ENCODE measurements at regions not wholly inside any gene's neighbourhood (a gene's known extent, or its start where the extent isn't known, plus 50 kb on each side); places are given as distances from the start of the nearest gene placed in this dataset.

GRCh38 chr7:68015122-68015977 lies 1018.7 kb downstream of the TYW1 start:
- no peaks in the 10 kb centered on the region for H3K27me3 ChIP-seq
- H3K9me3 ChIP-seq = no peaks in the 10 kb centered on the region
- DNase-seq = no peak
- no peaks in the 10 kb centered on the region for H3K36me3 ChIP-seq
- H3K4me3 ChIP-seq = no peak overlapping the region

- no peaks in the 10 kb centered on the region for H3K36me3 ChIP-seq
- no peaks in the 10 kb centered on the region for H3K9me3 ChIP-seq
- no peak overlapping the region for H3K4me3 ChIP-seq
- DNase-seq = no peak
- no peaks in the 10 kb centered on the region for H3K27me3 ChIP-seq
Observed at GRCh38 chr7:68015978-68016532, 1019.4 kb downstream of the TYW1 start.

- no peaks in the 10 kb centered on the region for H3K36me3 ChIP-seq
- H3K9me3 ChIP-seq = no peaks in the 10 kb centered on the region
- H3K27me3 ChIP-seq = no peaks in the 10 kb centered on the region
- no peak overlapping the region for H3K4me3 ChIP-seq
- DNase-seq = no peak
Observed at GRCh38 chr7:68020102-68020501, 1023.5 kb downstream of the TYW1 start.

GRCh38 chr7:68025369-68025768 lies 1028.7 kb downstream of the TYW1 start:
- Histone ChIP-seq H3K9me3 (no peaks in the 10 kb centered on the region), H3K36me3 (no peaks in the 10 kb centered on the region), H3K27me3 (no peaks in the 10 kb centered on the region), H3K4me3 (no peak overlapping the region)
- no peak for DNase-seq

GRCh38 chr7:68030530-68030929 lies 1033.9 kb downstream of the TYW1 start:
- Histone ChIP-seq H3K4me3 (no peak overlapping the region), H3K36me3 (no peaks in the 10 kb centered on the region), H3K27me3 (no peaks in the 10 kb centered on the region), H3K9me3 (no peaks in the 10 kb centered on the region)
- DNase-seq = no peak

- no peaks in the 10 kb centered on the region for H3K27me3 ChIP-seq
- no peaks in the 10 kb centered on the region for H3K36me3 ChIP-seq
- no peak for DNase-seq
- no peaks in the 10 kb centered on the region for H3K9me3 ChIP-seq
- no peak overlapping the region for H3K4me3 ChIP-seq
Observed at GRCh38 chr7:68031180-68031943, 1034.7 kb downstream of the TYW1 start.

GRCh38 chr7:68038621-68039314 lies 1042.1 kb downstream of the TYW1 start:
- no peak overlapping the region for H3K4me3 ChIP-seq
- no peaks in the 10 kb centered on the region for H3K9me3 ChIP-seq
- H3K27me3 ChIP-seq = no peaks in the 10 kb centered on the region
- no peaks in the 10 kb centered on the region for H3K36me3 ChIP-seq
- DNase-seq = peak; percentile 76

- no peak for DNase-seq
- H3K4me3 ChIP-seq = no peak overlapping the region
Observed at GRCh38 chr7:68041554-68041953, 1044.9 kb downstream of the TYW1 start.

GRCh38 chr7:68043546-68043945 lies 1046.9 kb downstream of the TYW1 start:
- DNase-seq = peak; percentile 57
- H3K4me3 ChIP-seq = no peak overlapping the region
- no peaks in the 10 kb centered on the region for H3K9me3 ChIP-seq
- H3K27me3 ChIP-seq = no peaks in the 10 kb centered on the region
- no peaks in the 10 kb centered on the region for H3K36me3 ChIP-seq

More at GRCh38 chr7:68041554-68041953, 1044.9 kb downstream of the TYW1 start:
- no peaks in the 10 kb centered on the region for H3K9me3 ChIP-seq
- no peaks in the 10 kb centered on the region for H3K36me3 ChIP-seq
- no peaks in the 10 kb centered on the region for H3K27me3 ChIP-seq

GRCh38 chr7:68050627-68051026 lies 1054.0 kb downstream of the TYW1 start:
- H3K36me3 ChIP-seq = no peaks in the 10 kb centered on the region
- DNase-seq = no peak
- no peaks in the 10 kb centered on the region for H3K9me3 ChIP-seq

GRCh38 chr7:68058014-68058413 lies 1061.4 kb downstream of the TYW1 start:
- no peaks in the 10 kb centered on the region for H3K27me3 ChIP-seq
- no peaks in the 10 kb centered on the region for H3K9me3 ChIP-seq
- no peaks in the 10 kb centered on the region for H3K36me3 ChIP-seq
- no peak for DNase-seq
- no peak overlapping the region for H3K4me3 ChIP-seq

More at GRCh38 chr7:68050627-68051026, 1054.0 kb downstream of the TYW1 start:
- Histone ChIP-seq H3K4me3 (no peak overlapping the region), H3K27me3 (no peaks in the 10 kb centered on the region)

GRCh38 chr7:68063171-68063570 lies 1066.5 kb downstream of the TYW1 start:
- no peaks in the 10 kb centered on the region for H3K27me3 ChIP-seq
- no peak overlapping the region for H3K4me3 ChIP-seq
- DNase-seq = no peak
- H3K36me3 ChIP-seq = no peaks in the 10 kb centered on the region
- no peaks in the 10 kb centered on the region for H3K9me3 ChIP-seq

- Histone ChIP-seq H3K4me3 (no peak overlapping the region), H3K36me3 (no peaks in the 10 kb centered on the region), H3K9me3 (no peaks in the 10 kb centered on the region), H3K27me3 (no peaks in the 10 kb centered on the region)
- no peak for DNase-seq
Observed at GRCh38 chr7:68065581-68065980, 1068.9 kb downstream of the TYW1 start.

- Histone ChIP-seq H3K4me3 (no peak overlapping the region), H3K36me3 (no peaks in the 10 kb centered on the region), H3K9me3 (no peaks in the 10 kb centered on the region), H3K27me3 (no peaks in the 10 kb centered on the region)
- no peak for DNase-seq
Observed at GRCh38 chr7:68067845-68068244, 1071.2 kb downstream of the TYW1 start.

- Histone ChIP-seq H3K9me3 (no peaks in the 10 kb centered on the region), H3K27me3 (no peaks in the 10 kb centered on the region), H3K4me3 (no peak overlapping the region), H3K36me3 (no peaks in the 10 kb centered on the region)
- no peak for DNase-seq
Observed at GRCh38 chr7:68070992-68071391, 1074.4 kb downstream of the TYW1 start.

GRCh38 chr7:68073701-68074100 lies 1077.1 kb downstream of the TYW1 start:
- no peaks in the 10 kb centered on the region for H3K27me3 ChIP-seq
- no peak overlapping the region for H3K4me3 ChIP-seq
- H3K36me3 ChIP-seq = no peaks in the 10 kb centered on the region
- H3K9me3 ChIP-seq = no peaks in the 10 kb centered on the region
- DNase-seq = no peak

GRCh38 chr7:68074242-68074641 lies 1077.6 kb downstream of the TYW1 start:
- H3K36me3 ChIP-seq = no peaks in the 10 kb centered on the region
- peak overlapping the region; percentile 16; the same call in 1 of the 2 replicates for H3K4me3 ChIP-seq
- H3K9me3 ChIP-seq = no peaks in the 10 kb centered on the region
- no peaks in the 10 kb centered on the region for H3K27me3 ChIP-seq
- DNase-seq = peak; percentile 31

Measured in MG63 (cell line).